ENCODE measurements at regions not wholly inside any gene's neighbourhood (a gene's known extent, or its start where the extent isn't known, plus 50 kb on each side); places are given as distances from the start of the nearest gene placed in this dataset.

DNA sequence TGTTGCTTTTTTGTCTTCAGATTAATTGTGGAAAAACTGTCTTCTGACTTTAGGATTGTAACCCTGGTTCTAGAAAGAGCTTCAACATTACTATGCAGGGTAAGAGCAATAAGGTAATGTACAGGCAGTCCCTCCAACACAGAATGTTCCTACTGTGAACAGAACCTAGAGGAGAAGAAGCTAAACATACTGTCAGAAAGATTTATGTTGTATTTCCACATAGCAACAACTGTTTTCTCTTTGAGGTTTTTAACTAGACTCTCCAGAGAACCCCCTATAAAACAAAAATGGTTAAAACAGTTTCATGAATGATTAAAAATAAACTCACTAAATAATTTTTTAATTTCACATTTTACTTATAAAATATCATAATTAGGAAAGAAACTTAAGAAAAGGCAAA lies 64.3 kb upstream of the NAA35 start:
- ATAC-seq (no peak), DNase-seq (ENCODE audit: low read depth, low spot score) (no peak), FAIRE-seq (no peak)
- Histone ChIP-seq H3K9ac (ENCODE audit: control insufficient read depth, insufficient read depth, low read length) (no peak overlapping the region), H3K4me1 (ENCODE audit: control insufficient read depth, insufficient read depth, low read length) (no peaks in the 10 kb centered on the region), H3K9me3 (replicated peaks; ENCODE audit: control insufficient read depth, insufficient read depth, low read length) (no peaks in the 10 kb centered on the region), H3K4me2 (ENCODE audit: control insufficient read depth, insufficient read depth) (no peak overlapping the region), H3K4me3 (no peak overlapping the region), H2AFZ (ENCODE audit: control insufficient read depth, low read depth, low read length) (no peak overlapping the region), H3K27ac (ENCODE audit: control insufficient read depth, insufficient read depth) (no peak overlapping the region), H3K36me3 (ENCODE audit: control insufficient read depth in 2 of 2, insufficient read depth in 2 of 2, low read length in 1 of 2) (no peaks in the 10 kb centered on the region), H3K79me2 (ENCODE audit: control insufficient read depth, insufficient read depth, low read length) (no peaks in the 10 kb centered on the region), H4K20me1 (ENCODE audit: control insufficient read depth, insufficient read depth) (no peaks in the 10 kb centered on the region), H3K27me3 (replicated peaks in 1 of 2; ENCODE audit: control insufficient read depth in 2 of 2, insufficient read depth in 2 of 2, low read length in 1 of 2) (no peaks in the 10 kb centered on the region)
- intact Hi-C loops (cut with micrococcal nuclease; ENCODE audit: unreplicated experiment): no loop called here
- in situ Hi-C loops (cut with MboI): no loop called here
- TF ChIP-seq HCFC1 (IDR thresholded peaks at IDR 0.05; ENCODE audit: low read length) (no peak), YBX1 (IDR thresholded peaks at IDR 0.05) (no peak), HDAC6 (IDR thresholded peaks at IDR 0.05; ENCODE audit: unreplicated experiment) (no peak), BACH1 (IDR thresholded peaks at IDR 0.05; ENCODE audit: borderline replicate concordance) (no peak), BRCA1 (IDR thresholded peaks at IDR 0.05; ENCODE audit: low read depth, low read length) (no peak), MYB (IDR thresholded peaks at IDR 0.05; ENCODE audit: borderline replicate concordance, low read depth, low read length) (no peak), SUPT20H (IDR thresholded peaks at IDR 0.05; ENCODE audit: borderline replicate concordance, control insufficient read depth, low read depth, low read length) (no peak), ZZZ3 (IDR thresholded peaks at IDR 0.05; ENCODE audit: control insufficient read depth, insufficient read length, low read depth) (no peak), SMARCA5 (IDR thresholded peaks at IDR 0.05) (no peak), ZNF384 (IDR thresholded peaks at IDR 0.05; ENCODE audit: borderline replicate concordance, low read depth, low read length) (no peak), NR2C2 (IDR thresholded peaks at IDR 0.05; ENCODE audit: borderline replicate concordance, control insufficient read depth, insufficient read length, low read depth) (no peak)
- TF ChIP-seq, protein P1, sequence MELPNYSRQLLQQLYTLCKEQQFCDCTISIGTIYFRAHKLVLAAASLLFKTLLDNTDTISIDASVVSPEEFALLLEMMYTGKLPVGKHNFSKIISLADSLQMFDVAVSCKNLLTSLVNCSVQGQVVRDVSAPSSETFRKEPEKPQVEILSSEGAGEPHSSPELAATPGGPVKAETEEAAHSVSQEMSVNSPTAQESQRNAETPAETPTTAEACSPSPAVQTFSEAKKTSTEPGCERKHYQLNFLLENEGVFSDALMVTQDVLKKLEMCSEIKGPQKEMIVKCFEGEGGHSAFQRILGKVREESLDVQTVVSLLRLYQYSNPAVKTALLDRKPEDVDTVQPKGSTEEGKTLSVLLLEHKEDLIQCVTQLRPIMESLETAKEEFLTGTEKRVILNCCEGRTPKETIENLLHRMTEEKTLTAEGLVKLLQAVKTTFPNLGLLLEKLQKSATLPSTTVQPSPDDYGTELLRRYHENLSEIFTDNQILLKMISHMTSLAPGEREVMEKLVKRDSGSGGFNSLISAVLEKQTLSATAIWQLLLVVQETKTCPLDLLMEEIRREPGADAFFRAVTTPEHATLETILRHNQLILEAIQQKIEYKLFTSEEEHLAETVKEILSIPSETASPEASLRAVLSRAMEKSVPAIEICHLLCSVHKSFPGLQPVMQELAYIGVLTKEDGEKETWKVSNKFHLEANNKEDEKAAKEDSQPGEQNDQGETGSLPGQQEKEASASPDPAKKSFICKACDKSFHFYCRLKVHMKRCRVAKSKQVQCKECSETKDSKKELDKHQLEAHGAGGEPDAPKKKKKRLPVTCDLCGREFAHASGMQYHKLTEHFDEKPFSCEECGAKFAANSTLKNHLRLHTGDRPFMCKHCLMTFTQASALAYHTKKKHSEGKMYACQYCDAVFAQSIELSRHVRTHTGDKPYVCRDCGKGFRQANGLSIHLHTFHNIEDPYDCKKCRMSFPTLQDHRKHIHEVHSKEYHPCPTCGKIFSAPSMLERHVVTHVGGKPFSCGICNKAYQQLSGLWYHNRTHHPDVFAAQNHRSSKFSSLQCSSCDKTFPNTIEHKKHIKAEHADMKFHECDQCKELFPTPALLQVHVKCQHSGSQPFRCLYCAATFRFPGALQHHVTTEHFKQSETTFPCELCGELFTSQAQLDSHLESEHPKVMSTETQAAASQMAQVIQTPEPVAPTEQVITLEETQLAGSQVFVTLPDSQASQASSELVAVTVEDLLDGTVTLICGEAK (IDR thresholded peaks at IDR 0.05; ENCODE audit: borderline replicate concordance): no peak
- TF ChIP-seq, protein P2, sequence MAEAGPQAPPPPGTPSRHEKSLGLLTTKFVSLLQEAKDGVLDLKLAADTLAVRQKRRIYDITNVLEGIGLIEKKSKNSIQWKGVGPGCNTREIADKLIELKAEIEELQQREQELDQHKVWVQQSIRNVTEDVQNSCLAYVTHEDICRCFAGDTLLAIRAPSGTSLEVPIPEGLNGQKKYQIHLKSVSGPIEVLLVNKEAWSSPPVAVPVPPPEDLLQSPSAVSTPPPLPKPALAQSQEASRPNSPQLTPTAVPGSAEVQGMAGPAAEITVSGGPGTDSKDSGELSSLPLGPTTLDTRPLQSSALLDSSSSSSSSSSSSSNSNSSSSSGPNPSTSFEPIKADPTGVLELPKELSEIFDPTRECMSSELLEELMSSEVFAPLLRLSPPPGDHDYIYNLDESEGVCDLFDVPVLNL (IDR thresholded peaks at IDR 0.05; ENCODE audit: low read depth, low read length): no peak
- TF ChIP-seq, protein P3, sequence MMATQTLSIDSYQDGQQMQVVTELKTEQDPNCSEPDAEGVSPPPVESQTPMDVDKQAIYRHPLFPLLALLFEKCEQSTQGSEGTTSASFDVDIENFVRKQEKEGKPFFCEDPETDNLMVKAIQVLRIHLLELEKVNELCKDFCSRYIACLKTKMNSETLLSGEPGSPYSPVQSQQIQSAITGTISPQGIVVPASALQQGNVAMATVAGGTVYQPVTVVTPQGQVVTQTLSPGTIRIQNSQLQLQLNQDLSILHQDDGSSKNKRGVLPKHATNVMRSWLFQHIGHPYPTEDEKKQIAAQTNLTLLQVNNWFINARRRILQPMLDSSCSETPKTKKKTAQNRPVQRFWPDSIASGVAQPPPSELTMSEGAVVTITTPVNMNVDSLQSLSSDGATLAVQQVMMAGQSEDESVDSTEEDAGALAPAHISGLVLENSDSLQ (IDR thresholded peaks at IDR 0.05): no peak
- TF ChIP-seq, protein P4, sequence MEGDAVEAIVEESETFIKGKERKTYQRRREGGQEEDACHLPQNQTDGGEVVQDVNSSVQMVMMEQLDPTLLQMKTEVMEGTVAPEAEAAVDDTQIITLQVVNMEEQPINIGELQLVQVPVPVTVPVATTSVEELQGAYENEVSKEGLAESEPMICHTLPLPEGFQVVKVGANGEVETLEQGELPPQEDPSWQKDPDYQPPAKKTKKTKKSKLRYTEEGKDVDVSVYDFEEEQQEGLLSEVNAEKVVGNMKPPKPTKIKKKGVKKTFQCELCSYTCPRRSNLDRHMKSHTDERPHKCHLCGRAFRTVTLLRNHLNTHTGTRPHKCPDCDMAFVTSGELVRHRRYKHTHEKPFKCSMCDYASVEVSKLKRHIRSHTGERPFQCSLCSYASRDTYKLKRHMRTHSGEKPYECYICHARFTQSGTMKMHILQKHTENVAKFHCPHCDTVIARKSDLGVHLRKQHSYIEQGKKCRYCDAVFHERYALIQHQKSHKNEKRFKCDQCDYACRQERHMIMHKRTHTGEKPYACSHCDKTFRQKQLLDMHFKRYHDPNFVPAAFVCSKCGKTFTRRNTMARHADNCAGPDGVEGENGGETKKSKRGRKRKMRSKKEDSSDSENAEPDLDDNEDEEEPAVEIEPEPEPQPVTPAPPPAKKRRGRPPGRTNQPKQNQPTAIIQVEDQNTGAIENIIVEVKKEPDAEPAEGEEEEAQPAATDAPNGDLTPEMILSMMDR (IDR thresholded peaks at IDR 0.05 in 2 of 3, conservative IDR thresholded peaks at IDR 0.05 in 1 of 3; ENCODE audit: control insufficient read depth in 2 of 3, extremely low read depth in 1 of 3, insufficient read depth in 1 of 3, low read depth in 3 of 3, low read length in 3 of 3): no peak
- CTCF ChIA-PET: interaction anchor here (1.1 kb wide), 1 partner anchor 39 kb away, joined by 3 read pairs; no protein-coding TSS in a partner anchor
- BruUV-seq (replicated peaks): no TSS peak
- SMC1A ChIA-PET (ENCODE audit: uncharacterized antibody, unreplicated experiment): no interaction called here
- POLR2A ChIA-PET: no interaction called here
- RAD21 ChIA-PET (ENCODE audit: unreplicated experiment): interaction anchor here (1.4 kb wide), 1 partner anchor 12 kb away, joined by 3 read pairs; no protein-coding TSS in a partner anchor

Measured in GM12878 (cell line).